Astrocyte (in vitro differentiated cells and primary cell): ENCODE measurements at regions not wholly inside any gene's neighbourhood (a gene's known extent, or its start where the extent isn't known, plus 50 kb on each side); places are given as distances from the start of the nearest gene placed in this dataset.

Source experiments
- EZH2 ChIP-seq: IDR thresholded peaks from 2 replicates; pipeline ENCODE4 v1.6.1; 2012; ENCODE audit warnings: mild to moderate bottlenecking, low read length, inconsistent platforms; ENCODE audit not compliant: insufficient read depth
- TF ChIP-seq, protein P1 (sequence below): IDR thresholded peaks from 2 replicates; pipeline ENCODE4 v1.5.1; 2011; ENCODE audit warnings: low read depth, mild to moderate bottlenecking, inconsistent platforms, low read length, moderate library complexity; ENCODE audit not compliant: insufficient read depth

DNA sequence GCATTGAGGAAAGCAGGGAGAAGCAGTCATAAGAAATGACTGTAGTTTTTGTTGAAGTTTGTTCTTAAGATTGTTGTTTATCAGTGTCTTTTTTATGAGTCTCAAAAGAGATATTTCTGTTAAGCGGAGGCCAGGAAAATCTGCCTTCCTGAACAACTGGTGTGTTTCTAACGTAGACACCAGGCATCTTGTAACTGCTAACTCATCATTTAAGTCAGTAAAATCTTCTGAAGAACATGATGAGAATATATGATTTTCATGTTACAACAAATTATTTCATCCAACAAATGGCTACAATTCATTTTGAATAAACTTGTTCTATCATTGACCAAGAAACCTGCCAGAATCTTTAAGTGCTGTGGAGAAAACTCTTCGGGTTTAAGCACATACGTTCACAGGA lies 84.0 kb downstream of the RPS12 start:
- TF ChIP-seq, protein P1, sequence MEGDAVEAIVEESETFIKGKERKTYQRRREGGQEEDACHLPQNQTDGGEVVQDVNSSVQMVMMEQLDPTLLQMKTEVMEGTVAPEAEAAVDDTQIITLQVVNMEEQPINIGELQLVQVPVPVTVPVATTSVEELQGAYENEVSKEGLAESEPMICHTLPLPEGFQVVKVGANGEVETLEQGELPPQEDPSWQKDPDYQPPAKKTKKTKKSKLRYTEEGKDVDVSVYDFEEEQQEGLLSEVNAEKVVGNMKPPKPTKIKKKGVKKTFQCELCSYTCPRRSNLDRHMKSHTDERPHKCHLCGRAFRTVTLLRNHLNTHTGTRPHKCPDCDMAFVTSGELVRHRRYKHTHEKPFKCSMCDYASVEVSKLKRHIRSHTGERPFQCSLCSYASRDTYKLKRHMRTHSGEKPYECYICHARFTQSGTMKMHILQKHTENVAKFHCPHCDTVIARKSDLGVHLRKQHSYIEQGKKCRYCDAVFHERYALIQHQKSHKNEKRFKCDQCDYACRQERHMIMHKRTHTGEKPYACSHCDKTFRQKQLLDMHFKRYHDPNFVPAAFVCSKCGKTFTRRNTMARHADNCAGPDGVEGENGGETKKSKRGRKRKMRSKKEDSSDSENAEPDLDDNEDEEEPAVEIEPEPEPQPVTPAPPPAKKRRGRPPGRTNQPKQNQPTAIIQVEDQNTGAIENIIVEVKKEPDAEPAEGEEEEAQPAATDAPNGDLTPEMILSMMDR, result no peak
- TF ChIP-seq EZH2, result no peak
